A549 (cell line): ENCODE measurements at regions not wholly inside any gene's neighbourhood (a gene's known extent, or its start where the extent isn't known, plus 50 kb on each side); places are given as distances from the start of the nearest gene placed in this dataset.

ENCODE experiments used
- POLR2A ChIP-seq: IDR thresholded peaks from 2 replicates; pipeline ENCODE4 v1.6.1; 2012; ENCODE audit warnings: mild to moderate bottlenecking, low read length
- TF ChIP-seq, protein P1 (sequence below): fragments of >200 bp; sonication (Bioruptor Twin); formaldehyde crosslinking; IDR thresholded peaks from 3 replicates; pipeline ENCODE4 v1.5.1; 2016

DNA sequence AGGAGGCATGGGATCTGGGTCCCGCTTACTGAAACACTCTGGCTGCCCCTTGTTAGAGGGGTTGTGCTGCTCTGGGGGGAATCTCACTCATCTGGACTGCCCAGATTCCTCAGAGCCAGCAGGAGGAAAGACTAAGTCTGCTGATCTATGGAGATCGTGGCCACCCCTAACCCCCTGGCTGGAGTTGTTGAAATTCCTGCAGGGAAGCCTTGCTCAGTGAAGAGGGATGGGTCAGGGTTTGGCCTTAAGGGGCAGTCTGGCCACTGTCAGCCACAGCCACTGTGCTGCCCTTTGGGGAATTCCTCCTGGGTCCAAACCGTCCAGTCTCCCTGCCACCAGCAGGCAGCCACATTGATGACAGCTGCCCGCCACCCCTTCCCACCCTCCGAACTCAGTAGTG is 362.0 kb upstream of the AMOT start:
- no peak for TF ChIP-seq POLR2A
- TF ChIP-seq, protein P1, sequence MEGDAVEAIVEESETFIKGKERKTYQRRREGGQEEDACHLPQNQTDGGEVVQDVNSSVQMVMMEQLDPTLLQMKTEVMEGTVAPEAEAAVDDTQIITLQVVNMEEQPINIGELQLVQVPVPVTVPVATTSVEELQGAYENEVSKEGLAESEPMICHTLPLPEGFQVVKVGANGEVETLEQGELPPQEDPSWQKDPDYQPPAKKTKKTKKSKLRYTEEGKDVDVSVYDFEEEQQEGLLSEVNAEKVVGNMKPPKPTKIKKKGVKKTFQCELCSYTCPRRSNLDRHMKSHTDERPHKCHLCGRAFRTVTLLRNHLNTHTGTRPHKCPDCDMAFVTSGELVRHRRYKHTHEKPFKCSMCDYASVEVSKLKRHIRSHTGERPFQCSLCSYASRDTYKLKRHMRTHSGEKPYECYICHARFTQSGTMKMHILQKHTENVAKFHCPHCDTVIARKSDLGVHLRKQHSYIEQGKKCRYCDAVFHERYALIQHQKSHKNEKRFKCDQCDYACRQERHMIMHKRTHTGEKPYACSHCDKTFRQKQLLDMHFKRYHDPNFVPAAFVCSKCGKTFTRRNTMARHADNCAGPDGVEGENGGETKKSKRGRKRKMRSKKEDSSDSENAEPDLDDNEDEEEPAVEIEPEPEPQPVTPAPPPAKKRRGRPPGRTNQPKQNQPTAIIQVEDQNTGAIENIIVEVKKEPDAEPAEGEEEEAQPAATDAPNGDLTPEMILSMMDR: no peak
